ENCODE measurements at regions not wholly inside any gene's neighbourhood (a gene's known extent, or its start where the extent isn't known, plus 50 kb on each side); places are given as distances from the start of the nearest gene placed in this dataset.
"Not testable (repeated sequence)": the region's sequence is repeated elsewhere in the genome, so short reads cannot be mapped to it uniquely, and the experiment has no call there.

- no peak overlapping the region for H3K27ac ChIP-seq
- no peaks in the 10 kb centered on the region for H3K27me3 ChIP-seq
- no peaks in the 10 kb centered on the region for H3K4me1 ChIP-seq (replicated peaks in 1 of 2)
- H3K4me3 ChIP-seq, result no peak overlapping the region
- H3K9me3 ChIP-seq (replicated peaks in 1 of 3), result no peaks in the 10 kb centered on the region
- intact Hi-C loops (cut with DNase I), result no loop called here
- TF ChIP-seq CTCF (IDR thresholded peaks at IDR 0.05) (no peak), POLR2A (IDR thresholded peaks at IDR 0.05) (no peak)
- H3K36me3 ChIP-seq (replicated peaks in 1 of 2), result no peaks in the 10 kb centered on the region
- 91 to 98% (median 94%) methylated on average over 2 of the region's 2 CpGs for WGBS, 4 donors
- DNase-seq, result no peak
Observed at GRCh38 chr12:25361511-25361910, 110.8 kb upstream of the KRAS start.

- TF ChIP-seq CTCF (IDR thresholded peaks at IDR 0.05) (no peak), POLR2A (IDR thresholded peaks at IDR 0.05) (no peak)
- 80 to 92% (median 82%) methylated on average over 2 of the region's 2 CpGs for WGBS, 4 donors
- Histone ChIP-seq H3K4me1 (replicated peaks in 1 of 2) (no peaks in the 10 kb centered on the region), H3K27ac (no peak overlapping the region), H3K36me3 (replicated peaks in 1 of 2) (no peaks in the 10 kb centered on the region), H3K27me3 (no peaks in the 10 kb centered on the region), H3K9me3 (replicated peaks in 1 of 3) (no peaks in the 10 kb centered on the region), H3K4me3 (no peak overlapping the region)
- intact Hi-C loops (cut with DNase I), result no loop called here
- no peak for DNase-seq
Observed at GRCh38 chr12:25357595-25357994, 106.9 kb upstream of the KRAS start.

- H3K4me1 ChIP-seq (replicated peaks in 1 of 2); H3K4me3 ChIP-seq; DNase-seq; intact Hi-C loops (cut with DNase I); H3K27ac ChIP-seq; H3K36me3 ChIP-seq (replicated peaks in 1 of 2); H3K9me3 ChIP-seq (replicated peaks in 1 of 3); H3K27me3 ChIP-seq: not testable (repeated sequence)
- 67 to 84% (median 71%) methylated on average over 2 of the region's 2 CpGs for WGBS, 4 donors
Observed at GRCh38 chr12:25352942-25353341, 102.2 kb upstream of the KRAS start.

GRCh38 chr12:25352083-25352918 is 101.6 kb upstream of the KRAS start:
- H3K9me3 ChIP-seq (replicated peaks in 1 of 3), result no peaks in the 10 kb centered on the region
- intact Hi-C loops (cut with DNase I), result no loop called here
- TF ChIP-seq POLR2A (IDR thresholded peaks at IDR 0.05) (no peak), CTCF (IDR thresholded peaks at IDR 0.05) (no peak)
- no peaks in the 10 kb centered on the region for H3K4me1 ChIP-seq (replicated peaks in 1 of 2)
- H3K27me3 ChIP-seq, result no peaks in the 10 kb centered on the region
- H3K27ac ChIP-seq, result no peak overlapping the region
- DNase-seq, result no peak
- H3K36me3 ChIP-seq (replicated peaks in 1 of 2), result no peaks in the 10 kb centered on the region
- H3K4me3 ChIP-seq, result no peak overlapping the region
- 70 to 85% (median 77%) methylated on average over 4 of the region's 4 CpGs for WGBS, 4 donors

GRCh38 chr12:25348593-25348895 is 97.8 kb upstream of the KRAS start:
- Histone ChIP-seq H3K4me1 (replicated peaks in 1 of 2) (no peaks in the 10 kb centered on the region), H3K36me3 (replicated peaks in 1 of 2) (no peaks in the 10 kb centered on the region), H3K4me3 (no peak overlapping the region), H3K9me3 (replicated peaks in 1 of 3) (no peaks in the 10 kb centered on the region), H3K27ac (no peak overlapping the region), H3K27me3 (no peaks in the 10 kb centered on the region)
- 43 to 54% (median 53%) methylated on average over 1 of the region's 1 CpG for WGBS, 4 donors
- intact Hi-C loops (cut with DNase I), result no loop called here
- TF ChIP-seq POLR2A (IDR thresholded peaks at IDR 0.05) (no peak), CTCF (IDR thresholded peaks at IDR 0.05) (no peak)
- DNase-seq, result no peak
